CD4-positive, alpha-beta T cell (primary cell): ENCODE measurements at regions not wholly inside any gene's neighbourhood (a gene's known extent, or its start where the extent isn't known, plus 50 kb on each side); places are given as distances from the start of the nearest gene placed in this dataset.

ENCODE experiments used
- ATAC-seq: fragments of 200-7000 bp; cut with Tn5 transposase; one replicate; pipeline ENCODE4 v1.10.0; 2022; ENCODE audit warnings: mild to moderate bottlenecking; ENCODE audit not compliant: poor library complexity
- CTCF ChIA-PET: fragments of 350-600 bp; sonication (Branson Sonifier 250); formaldehyde crosslinking; loops from one replicate; lab custom pipeline; 2021; ENCODE audit warnings: antibody characterized with exemption, inconsistent platforms; lab: Charles Lee
- POLR2A ChIA-PET: fragments of 350-600 bp; sonication (Branson Sonifier 250); formaldehyde crosslinking; loops from one replicate; lab custom pipeline; 2021; ENCODE audit warnings: antibody characterized with exemption, inconsistent platforms; lab: Charles Lee
- DNase-seq, 14 experiments: peaks; one replicate each; pipeline ENCODE4 v3.0.0-alpha.2; 2013 to 2020; ENCODE audit warnings: mixed read lengths in 2 of 14
- H3K27ac ChIP-seq, 2 donors: one replicate each; pipeline versions ENCODE4 v1.5.1 to v1.7.0; 2013; ENCODE audit warnings: low read length in 2 of 2, low read depth in 1 of 2, mild to moderate bottlenecking in 1 of 2
- H3K27me3 ChIP-seq, 2 experiments: 1 replicate in 1 of 2; 2 replicates in 1 of 2; pipeline versions ENCODE4 v1.6.1 to v1.7.0; 2013; ENCODE audit warnings: low read length in 2 of 2, control low read depth in 1 of 2, mild to moderate bottlenecking in 1 of 2, moderate library complexity in 1 of 2; ENCODE audit not compliant: insufficient read depth in 2 of 2, control insufficient read depth in 1 of 2
- H3K36me3 ChIP-seq: one replicate; pipeline ENCODE4 v1.6.1; 2013; ENCODE audit warnings: low read length, control low read depth; ENCODE audit not compliant: insufficient read depth
- H3K4me1 ChIP-seq: one replicate; pipeline ENCODE4 v1.6.1; 2013; ENCODE audit warnings: low read length, control low read depth; ENCODE audit not compliant: insufficient read depth
- H3K4me3 ChIP-seq: one replicate; pipeline ENCODE4 v1.5.1; 2013; ENCODE audit warnings: mild to moderate bottlenecking, low read length, moderate library complexity
- H3K9me3 ChIP-seq, 2 experiments: 1 replicate in 1 of 2; 2 replicates in 1 of 2; pipeline versions ENCODE4 v1.6.1 to v1.7.0; 2013; ENCODE audit warnings: low read length in 2 of 2, mild to moderate bottlenecking in 2 of 2, control low read depth in 1 of 2, moderate library complexity in 1 of 2; ENCODE audit not compliant: control insufficient read depth in 1 of 2, insufficient read depth in 1 of 2
- H3K27ac Mint-ChIP-seq: one replicate; pipeline ENCODE4 v1.8.0; 2020; ENCODE audit warnings: mixed read lengths
- H3K27me3 Mint-ChIP-seq: one replicate; pipeline ENCODE4 v1.8.0; 2021; ENCODE audit warnings: mixed read lengths
- H3K36me3 Mint-ChIP-seq: one replicate; pipeline ENCODE4 v1.8.0; 2021; ENCODE audit warnings: low read depth, mixed read lengths
- H3K4me1 Mint-ChIP-seq: one replicate; pipeline ENCODE4 v1.8.0; 2021; ENCODE audit warnings: low read depth, mixed read lengths
- H3K4me3 Mint-ChIP-seq: one replicate; pipeline ENCODE4 v1.8.0; 2020; ENCODE audit warnings: mild to moderate bottlenecking, mixed read lengths
- H3K9me3 Mint-ChIP-seq: one replicate; pipeline ENCODE4 v1.8.0; 2020; ENCODE audit warnings: mixed read lengths
- intact Hi-C, 2 experiments: fragments of 100-400 bp; cut with DNase I in 1 of 2; cut with micrococcal nuclease in 1 of 2; formaldehyde crosslinking; loops; one replicate each; pipeline versions ENCODE4 v1.15.1 to v1.9.0; 2023 to 2025; cut with DNase I, micrococcal nuclease
- TF ChIP-seq, protein P1 (sequence below): fragments of 200-600 bp; IDR thresholded peaks from one replicate; pipeline ENCODE4 v1.8.0; 2022; ENCODE audit warnings: antibody characterized with exemption, mild to moderate bottlenecking

DNA sequence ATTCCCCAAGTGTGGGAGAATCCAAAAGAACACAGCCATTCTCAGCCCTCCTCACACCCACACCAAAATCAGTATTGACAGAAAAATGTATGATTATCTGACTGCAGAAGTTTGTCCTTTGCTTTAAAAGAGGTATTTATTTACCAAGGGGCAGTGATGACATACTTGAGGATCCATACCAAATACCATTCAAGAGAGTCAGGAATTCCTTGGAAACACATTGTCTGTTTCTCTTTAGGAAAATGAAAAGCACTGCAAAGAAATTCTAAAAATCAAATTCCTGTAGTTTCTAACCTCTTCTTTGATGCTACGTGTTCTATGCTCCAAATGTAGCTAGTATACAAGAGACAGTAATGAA is 509.6 kb upstream of the CXADR start:
- no peaks in the 10 kb centered on the region for H3K4me1 Mint-ChIP-seq

DNA sequence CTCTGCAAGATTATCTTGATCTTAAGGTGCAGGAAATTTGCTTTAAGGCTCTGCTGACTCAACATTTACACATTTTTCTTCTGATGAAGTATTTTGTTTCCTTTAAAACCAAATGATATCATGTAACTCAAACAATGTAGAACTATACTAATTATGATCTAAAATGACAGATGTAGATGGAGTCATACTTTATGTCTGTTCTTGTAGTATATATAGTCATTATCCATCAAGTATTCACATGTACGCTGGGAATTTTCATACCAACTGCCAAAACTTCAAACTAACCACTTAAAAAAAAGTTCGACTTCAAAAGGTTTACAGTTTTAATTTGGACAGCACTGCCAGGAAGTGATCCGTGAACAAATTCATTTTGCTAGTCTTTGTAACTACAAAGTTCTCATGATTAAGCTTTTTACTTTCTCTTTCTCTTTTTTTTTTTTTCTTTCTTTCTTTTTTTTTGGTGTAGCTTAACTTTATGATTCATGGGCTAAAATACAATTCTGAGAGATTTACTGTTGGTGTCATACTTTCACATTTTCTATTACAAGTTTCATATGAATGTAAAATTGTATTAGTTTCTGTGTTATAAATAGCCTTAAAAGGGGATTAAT is 509.0 kb upstream of the CXADR start:
- H3K27me3 ChIP-seq = no peaks in the 10 kb centered on the region
- intact Hi-C loops = no loop called here
- no peaks in the 10 kb centered on the region for H3K4me1 ChIP-seq
- Mint-ChIP-seq H3K27me3 (no peaks in the 10 kb centered on the region), H3K27ac (no peak overlapping the region), H3K36me3 (no peaks in the 10 kb centered on the region), H3K4me3 (no peak overlapping the region), H3K9me3 (peaks cover 14% of the 10 kb centered on the region), H3K4me1 (no peaks in the 10 kb centered on the region)
- H3K36me3 ChIP-seq = no peaks in the 10 kb centered on the region
- ATAC-seq (no peak), DNase-seq (no peak)
- ChIA-PET POLR2A (no interaction called here), CTCF (no interaction called here)
- no peak overlapping the region for H3K27ac ChIP-seq
- no peaks in the 10 kb centered on the region for H3K9me3 ChIP-seq
- H3K4me3 ChIP-seq = no peak overlapping the region
- TF ChIP-seq, protein P1, sequence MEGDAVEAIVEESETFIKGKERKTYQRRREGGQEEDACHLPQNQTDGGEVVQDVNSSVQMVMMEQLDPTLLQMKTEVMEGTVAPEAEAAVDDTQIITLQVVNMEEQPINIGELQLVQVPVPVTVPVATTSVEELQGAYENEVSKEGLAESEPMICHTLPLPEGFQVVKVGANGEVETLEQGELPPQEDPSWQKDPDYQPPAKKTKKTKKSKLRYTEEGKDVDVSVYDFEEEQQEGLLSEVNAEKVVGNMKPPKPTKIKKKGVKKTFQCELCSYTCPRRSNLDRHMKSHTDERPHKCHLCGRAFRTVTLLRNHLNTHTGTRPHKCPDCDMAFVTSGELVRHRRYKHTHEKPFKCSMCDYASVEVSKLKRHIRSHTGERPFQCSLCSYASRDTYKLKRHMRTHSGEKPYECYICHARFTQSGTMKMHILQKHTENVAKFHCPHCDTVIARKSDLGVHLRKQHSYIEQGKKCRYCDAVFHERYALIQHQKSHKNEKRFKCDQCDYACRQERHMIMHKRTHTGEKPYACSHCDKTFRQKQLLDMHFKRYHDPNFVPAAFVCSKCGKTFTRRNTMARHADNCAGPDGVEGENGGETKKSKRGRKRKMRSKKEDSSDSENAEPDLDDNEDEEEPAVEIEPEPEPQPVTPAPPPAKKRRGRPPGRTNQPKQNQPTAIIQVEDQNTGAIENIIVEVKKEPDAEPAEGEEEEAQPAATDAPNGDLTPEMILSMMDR = no peak

More for the DNA sequence above, 509.6 kb upstream of the CXADR start:
- intact Hi-C loops = no loop called here
- H3K4me1 ChIP-seq = no peaks in the 10 kb centered on the region
- no peak overlapping the region for H3K4me3 ChIP-seq
- POLR2A ChIA-PET = no interaction called here
- DNase-seq (no peak), ATAC-seq (no peak)
- CTCF ChIA-PET = no interaction called here
- H3K27ac Mint-ChIP-seq = no peak overlapping the region
- no peaks in the 10 kb centered on the region for H3K27me3 Mint-ChIP-seq
- H3K4me3 Mint-ChIP-seq = no peak overlapping the region
- no peak overlapping the region for H3K27ac ChIP-seq
- no peaks in the 10 kb centered on the region for H3K9me3 ChIP-seq
- H3K36me3 Mint-ChIP-seq = no peaks in the 10 kb centered on the region
- no peaks in the 10 kb centered on the region for H3K36me3 ChIP-seq
- H3K9me3 Mint-ChIP-seq = peaks cover 14% of the 10 kb centered on the region
- no peaks in the 10 kb centered on the region for H3K27me3 ChIP-seq
- TF ChIP-seq, protein P1 = no peak

DNA sequence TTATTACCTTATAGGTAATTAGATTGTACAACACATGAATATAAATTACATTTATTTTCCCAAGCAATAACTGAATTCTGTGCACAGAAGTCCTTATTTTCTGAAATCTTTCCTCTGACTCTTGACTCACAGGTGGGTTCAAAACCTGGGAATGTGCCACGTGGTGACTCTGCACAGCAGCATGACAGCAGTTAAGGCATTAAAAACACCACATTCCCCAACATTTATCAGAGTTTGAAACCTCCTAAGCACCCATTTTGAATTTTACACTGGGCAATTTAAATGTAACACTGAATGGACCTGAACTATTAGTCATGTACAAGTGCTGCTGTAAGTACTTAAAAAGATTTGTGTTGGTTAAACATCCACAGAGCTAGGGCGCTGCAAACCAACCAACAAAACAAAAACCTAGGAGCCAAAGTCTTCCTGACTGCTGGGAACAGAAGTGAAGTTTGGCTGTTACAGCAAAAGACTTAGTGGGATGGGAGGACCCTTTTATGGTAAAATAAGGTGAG is 480.6 kb upstream of the CXADR start:
- no peak overlapping the region for H3K27ac ChIP-seq
- no peak for ATAC-seq
- H3K9me3 ChIP-seq = peaks cover 0 to 12% of the 10 kb centered on the region in 2 experiments
- Mint-ChIP-seq H3K4me1 (no peaks in the 10 kb centered on the region), H3K27me3 (no peaks in the 10 kb centered on the region), H3K36me3 (no peaks in the 10 kb centered on the region), H3K9me3 (peaks cover 17% of the 10 kb centered on the region), H3K27ac (no peak overlapping the region), H3K4me3 (no peak overlapping the region)
- no peaks in the 10 kb centered on the region for H3K4me1 ChIP-seq
- intact Hi-C loops = no loop called here
- CTCF ChIA-PET = no interaction called here
- POLR2A ChIA-PET = no interaction called here
- no peaks in the 10 kb centered on the region for H3K27me3 ChIP-seq
- no peaks in the 10 kb centered on the region for H3K36me3 ChIP-seq
- no peak for DNase-seq
- TF ChIP-seq, protein P1 = no peak
- H3K4me3 ChIP-seq = no peak overlapping the region
